Trophoblast cell (in vitro differentiated cells and primary cell): ENCODE measurements at regions not wholly inside any gene's neighbourhood (a gene's known extent, or its start where the extent isn't known, plus 50 kb on each side); places are given as distances from the start of the nearest gene placed in this dataset.

Source experiments
- DNase-seq, 2 donors: peaks; one replicate each; pipeline ENCODE4 v3.0.0-alpha.2; 2016
- H2AFZ ChIP-seq: 2 replicates; pipeline ENCODE4 v1.6.1; 2013; ENCODE audit warnings: low read length, moderate library complexity, mild to moderate bottlenecking; ENCODE audit not compliant: insufficient read depth, poor library complexity
- H2AK5ac ChIP-seq: 2 replicates; pipeline ENCODE4 v1.6.1; 2013; ENCODE audit warnings: mild to moderate bottlenecking, low read length
- H2BK120ac ChIP-seq: 2 replicates; pipeline ENCODE4 v1.6.1; 2013; ENCODE audit warnings: low read length, mild to moderate bottlenecking, moderate library complexity; ENCODE audit not compliant: insufficient read depth, poor library complexity
- H2BK12ac ChIP-seq: 2 replicates; pipeline ENCODE4 v1.6.1; 2013; ENCODE audit warnings: mild to moderate bottlenecking, low read length, moderate library complexity
- H2BK5ac ChIP-seq: 2 replicates; pipeline ENCODE4 v1.6.1; 2013; ENCODE audit warnings: low read length, low read depth, moderate library complexity, mild to moderate bottlenecking; ENCODE audit not compliant: poor library complexity
- H3K14ac ChIP-seq: 2 replicates; pipeline ENCODE4 v1.6.1; 2013; ENCODE audit warnings: mild to moderate bottlenecking, low read length
- H3K18ac ChIP-seq: 2 replicates; pipeline ENCODE4 v1.6.1; 2013; ENCODE audit warnings: mild to moderate bottlenecking, low read length
- H3K23ac ChIP-seq: 2 replicates; pipeline ENCODE4 v1.6.1; 2013; ENCODE audit warnings: low read length
- H3K27ac ChIP-seq: 2 replicates; pipeline ENCODE4 v1.5.1; 2013; ENCODE audit warnings: low read depth, mild to moderate bottlenecking, inconsistent platforms, low read length, moderate library complexity
- H3K27me3 ChIP-seq: 2 replicates; pipeline ENCODE4 v1.6.1; 2013; ENCODE audit warnings: inconsistent platforms, mild to moderate bottlenecking, low read length, moderate library complexity; ENCODE audit not compliant: insufficient read depth
- H3K36me3 ChIP-seq, 2 experiments: 1 replicate in 1 of 2; 2 replicates in 1 of 2; pipeline ENCODE4 v1.6.1; 2013; ENCODE audit warnings: low read length in 2 of 2, mild to moderate bottlenecking in 2 of 2, moderate library complexity in 1 of 2; ENCODE audit not compliant: insufficient read depth in 2 of 2, control insufficient read depth in 1 of 2
- H3K4ac ChIP-seq: 2 replicates; pipeline ENCODE4 v1.6.1; 2013; ENCODE audit warnings: low read depth, mild to moderate bottlenecking, low read length, moderate library complexity
- H3K4me1 ChIP-seq, 2 experiments: 1 replicate in 1 of 2; 2 replicates in 1 of 2; pipeline ENCODE4 v1.6.1; 2013; ENCODE audit warnings: low read length in 2 of 2, mild to moderate bottlenecking in 2 of 2, moderate library complexity in 1 of 2; ENCODE audit not compliant: insufficient read depth in 2 of 2, control insufficient read depth in 1 of 2
- H3K4me2 ChIP-seq: 2 replicates; pipeline ENCODE4 v1.6.1; 2013; ENCODE audit warnings: inconsistent platforms, mild to moderate bottlenecking, low read length, moderate library complexity
- H3K4me3 ChIP-seq: 2 replicates; pipeline ENCODE4 v1.5.1; 2013; ENCODE audit warnings: mild to moderate bottlenecking, low read depth, low read length, inconsistent platforms
- H3K79me1 ChIP-seq: one replicate; pipeline ENCODE4 v1.6.1; 2013; ENCODE audit warnings: low read length
- H3K79me2 ChIP-seq: 2 replicates; pipeline ENCODE4 v1.6.1; 2013; ENCODE audit warnings: low read length, mild to moderate bottlenecking; ENCODE audit not compliant: control insufficient read depth, insufficient read depth, poor library complexity
- H3K9ac ChIP-seq: 2 replicates; pipeline ENCODE4 v1.6.1; 2013; ENCODE audit warnings: mild to moderate bottlenecking, low read length
- H3K9me3 ChIP-seq: 2 replicates; pipeline ENCODE4 v1.6.1; 2013; ENCODE audit warnings: low read depth, mild to moderate bottlenecking, control low read depth, inconsistent platforms, low read length; ENCODE audit not compliant: insufficient read depth
- H4K12ac ChIP-seq: 2 replicates; pipeline ENCODE4 v1.6.1; 2013; ENCODE audit warnings: low read depth, mild to moderate bottlenecking, low read length, moderate library complexity
- H4K8ac ChIP-seq: 2 replicates; pipeline ENCODE4 v1.6.1; 2013; ENCODE audit warnings: low read depth, mild to moderate bottlenecking, low read length, moderate library complexity
- H4K91ac ChIP-seq: one replicate; pipeline ENCODE4 v1.6.1; 2013; ENCODE audit warnings: low read depth, mild to moderate bottlenecking, low read length, moderate library complexity
- WGBS: extraction: QIAGEN DNeasy Blood & Tissue Kit; methylation state at CpG from one replicate; pipeline ENCODE4 v1.1.7; 2013; ENCODE audit warnings: missing lambda C conversion rate; ENCODE audit not compliant: insufficient read length, insufficient coverage; ENCODE audit errors: extremely low coverage; 5-methylcytosine and 5-hydroxymethylcytosine counted together

- Histone ChIP-seq H4K12ac (no peak overlapping the region), H3K14ac (no peak overlapping the region), H3K9me3 (peaks cover 12% of the 10 kb centered on the region), H4K91ac (no peak overlapping the region), H2AFZ (no peak overlapping the region), H3K23ac (no peak overlapping the region), H2BK5ac (no peak overlapping the region), H2BK12ac (no peak overlapping the region), H3K79me1 (no peaks in the 10 kb centered on the region), H2BK120ac (no peak overlapping the region), H3K4me2 (no peak overlapping the region), H2AK5ac (no peak overlapping the region), H3K4ac (no peak overlapping the region), H3K18ac (no peak overlapping the region), H3K79me2 (no peaks in the 10 kb centered on the region), H3K4me1 (no peaks in the 10 kb centered on the region), H3K36me3 (no peaks in the 10 kb centered on the region), H3K27me3 (no peaks in the 10 kb centered on the region), H3K27ac (no peak overlapping the region), H3K4me3 (no peak overlapping the region), H3K9ac (no peak overlapping the region), H4K8ac (no peak overlapping the region)
- no peak for DNase-seq
- no CpG with 5 or more reads among the region's 7 CpGs for WGBS
Observed at GRCh38 chr5:3452622-3453021, 143.0 kb upstream of the IRX1 start.

GRCh38 chr5:3451961-3452360 is 143.7 kb upstream of the IRX1 start:
- Histone ChIP-seq H4K91ac (no peak overlapping the region), H3K79me1 (no peaks in the 10 kb centered on the region), H2BK5ac (no peak overlapping the region), H2BK12ac (no peak overlapping the region), H3K79me2 (no peaks in the 10 kb centered on the region), H3K18ac (no peak overlapping the region), H2AK5ac (no peak overlapping the region), H3K14ac (no peak overlapping the region), H3K4me1 (no peaks in the 10 kb centered on the region), H3K4me3 (no peak overlapping the region), H3K9me3 (peaks cover 12% of the 10 kb centered on the region), H3K9ac (no peak overlapping the region), H3K36me3 (no peaks in the 10 kb centered on the region), H2BK120ac (no peak overlapping the region), H4K8ac (no peak overlapping the region), H3K4me2 (no peak overlapping the region), H3K27ac (no peak overlapping the region), H4K12ac (no peak overlapping the region), H3K27me3 (no peaks in the 10 kb centered on the region), H3K23ac (no peak overlapping the region), H2AFZ (no peak overlapping the region), H3K4ac (no peak overlapping the region)
- no peak for DNase-seq
- WGBS: no CpG with 5 or more reads among the region's 10 CpGs

- H2AK5ac ChIP-seq: no peak overlapping the region
- H4K91ac ChIP-seq: no peak overlapping the region
- no peak overlapping the region for H3K18ac ChIP-seq
- H2BK120ac ChIP-seq: no peak overlapping the region
- H4K12ac ChIP-seq: no peak overlapping the region
- H3K23ac ChIP-seq: no peak overlapping the region
- no peak overlapping the region for H3K9ac ChIP-seq
- WGBS: no CpG with 5 or more reads among the region's 4 CpGs
- no peak overlapping the region for H2BK5ac ChIP-seq
- no peaks in the 10 kb centered on the region for H3K36me3 ChIP-seq
- H3K9me3 ChIP-seq: peaks cover 22% of the 10 kb centered on the region
- H2BK12ac ChIP-seq: no peak overlapping the region
- H3K14ac ChIP-seq: no peak overlapping the region
- H3K79me2 ChIP-seq: no peaks in the 10 kb centered on the region
- no peaks in the 10 kb centered on the region for H3K27me3 ChIP-seq
- H4K8ac ChIP-seq: no peak overlapping the region
- H3K4me3 ChIP-seq: peak overlapping the region; percentile 14
- H3K27ac ChIP-seq: no peak overlapping the region
- no peaks in the 10 kb centered on the region for H3K79me1 ChIP-seq
- no peaks in the 10 kb centered on the region for H3K4me1 ChIP-seq
- no peak overlapping the region for H3K4ac ChIP-seq
- DNase-seq: no peak
- no peak overlapping the region for H2AFZ ChIP-seq
- H3K4me2 ChIP-seq: no peak overlapping the region
Observed at GRCh38 chr5:3449481-3449880, 146.2 kb upstream of the IRX1 start.

DNA sequence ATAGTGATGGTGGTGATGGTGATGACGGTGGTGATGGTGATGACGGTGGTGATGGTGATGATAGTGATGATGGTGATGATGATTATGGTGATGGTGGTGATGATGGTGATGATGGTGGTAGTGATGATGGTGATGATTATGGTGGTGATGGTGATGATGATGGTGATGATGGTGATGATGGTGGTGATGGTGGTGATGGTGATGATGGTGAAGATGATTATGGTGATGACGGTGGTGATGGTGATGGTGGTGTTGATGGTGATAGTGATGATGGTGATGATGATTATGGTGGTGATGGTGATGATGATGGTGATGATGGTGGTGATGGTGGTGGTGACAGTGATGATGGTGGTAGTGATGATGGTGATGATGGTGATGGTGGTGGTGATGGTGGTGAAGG is 149.2 kb upstream of the IRX1 start:
- H3K9ac ChIP-seq: no peak overlapping the region
- WGBS: no CpG with 5 or more reads among the region's 3 CpGs

More for the DNA sequence above, 149.2 kb upstream of the IRX1 start:
- Histone ChIP-seq H3K4ac (no peak overlapping the region), H3K27ac (no peak overlapping the region), H3K27me3 (no peaks in the 10 kb centered on the region), H3K79me1 (no peaks in the 10 kb centered on the region), H2BK12ac (no peak overlapping the region), H3K9me3 (peaks cover 14% of the 10 kb centered on the region), H2BK5ac (no peak overlapping the region), H3K36me3 (no peaks in the 10 kb centered on the region), H3K4me1 (no peaks in the 10 kb centered on the region), H2BK120ac (no peak overlapping the region), H4K8ac (no peak overlapping the region), H3K79me2 (no peaks in the 10 kb centered on the region), H4K91ac (no peak overlapping the region), H3K4me3 (peak overlapping the region; percentile 51), H3K4me2 (no peak overlapping the region), H2AK5ac (no peak overlapping the region), H3K23ac (no peak overlapping the region), H4K12ac (no peak overlapping the region), H3K14ac (no peak overlapping the region), H3K18ac (no peak overlapping the region), H2AFZ (no peak overlapping the region)
- no peak for DNase-seq
